GM13977 (cell line): ENCODE measurements at regions not wholly inside any gene's neighbourhood (a gene's known extent, or its start where the extent isn't known, plus 50 kb on each side); places are given as distances from the start of the nearest gene placed in this dataset.

Experiments used
- DNase-seq: peaks from one replicate; pipeline ENCODE4 v3.0.0; 2012; ENCODE audit warnings: low spot score
- in situ Hi-C: fragments of 300-500 bp; cut with MboI; formaldehyde crosslinking; loops from one replicate; pipeline ENCODE4 v1.12.0; 2022; ENCODE audit warnings: low sequenced_read_pairs, low pct_unique_long_range_greater_than_20kb, mixed read lengths, inconsistent platforms; ENCODE audit not compliant: unreplicated experiment
- TF ChIP-seq, protein P1 (sequence below): IDR thresholded peaks from 2 replicates; pipeline ENCODE4 v1.5.1; 2012; ENCODE audit warnings: mild to moderate bottlenecking, control low read depth; ENCODE audit not compliant: insufficient read depth; ENCODE audit errors: extremely low read depth, missing control alignments

DNA sequence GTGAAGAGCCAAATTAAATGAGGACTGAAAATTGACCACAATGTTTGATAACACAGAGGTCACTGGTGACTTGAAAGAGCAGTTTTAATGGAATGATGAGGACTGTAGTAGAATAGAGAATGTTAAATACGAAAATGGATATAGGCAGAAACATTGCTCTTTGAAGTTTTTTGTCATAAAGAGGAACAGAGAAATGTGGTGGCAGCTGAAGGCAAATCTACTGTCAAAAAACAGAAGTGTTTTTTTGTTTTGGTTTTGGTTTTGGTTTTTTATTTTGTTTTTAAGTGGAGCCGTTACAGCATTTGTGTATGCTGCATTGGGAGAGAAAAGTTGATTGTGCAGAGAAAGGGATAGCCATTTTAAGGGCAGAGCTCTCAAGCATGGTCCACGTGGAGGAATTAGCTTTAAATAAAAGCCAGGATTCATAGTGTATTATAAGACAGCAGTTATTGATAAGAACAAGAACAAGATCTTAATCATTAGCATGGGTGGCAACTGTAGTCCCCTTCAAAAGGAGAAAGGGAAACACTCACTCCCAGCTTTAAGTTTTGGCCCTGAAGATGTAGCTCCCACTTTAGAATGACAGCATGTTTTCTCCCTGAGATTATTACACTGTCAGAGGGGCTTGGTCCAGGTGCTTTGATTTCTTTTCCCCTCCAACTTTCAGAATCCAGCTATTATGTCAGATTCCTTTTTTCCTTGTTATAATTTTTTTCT, 156.7 kb upstream of the BET1 start:
- TF ChIP-seq, protein P1, sequence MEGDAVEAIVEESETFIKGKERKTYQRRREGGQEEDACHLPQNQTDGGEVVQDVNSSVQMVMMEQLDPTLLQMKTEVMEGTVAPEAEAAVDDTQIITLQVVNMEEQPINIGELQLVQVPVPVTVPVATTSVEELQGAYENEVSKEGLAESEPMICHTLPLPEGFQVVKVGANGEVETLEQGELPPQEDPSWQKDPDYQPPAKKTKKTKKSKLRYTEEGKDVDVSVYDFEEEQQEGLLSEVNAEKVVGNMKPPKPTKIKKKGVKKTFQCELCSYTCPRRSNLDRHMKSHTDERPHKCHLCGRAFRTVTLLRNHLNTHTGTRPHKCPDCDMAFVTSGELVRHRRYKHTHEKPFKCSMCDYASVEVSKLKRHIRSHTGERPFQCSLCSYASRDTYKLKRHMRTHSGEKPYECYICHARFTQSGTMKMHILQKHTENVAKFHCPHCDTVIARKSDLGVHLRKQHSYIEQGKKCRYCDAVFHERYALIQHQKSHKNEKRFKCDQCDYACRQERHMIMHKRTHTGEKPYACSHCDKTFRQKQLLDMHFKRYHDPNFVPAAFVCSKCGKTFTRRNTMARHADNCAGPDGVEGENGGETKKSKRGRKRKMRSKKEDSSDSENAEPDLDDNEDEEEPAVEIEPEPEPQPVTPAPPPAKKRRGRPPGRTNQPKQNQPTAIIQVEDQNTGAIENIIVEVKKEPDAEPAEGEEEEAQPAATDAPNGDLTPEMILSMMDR = no peak

DNA sequence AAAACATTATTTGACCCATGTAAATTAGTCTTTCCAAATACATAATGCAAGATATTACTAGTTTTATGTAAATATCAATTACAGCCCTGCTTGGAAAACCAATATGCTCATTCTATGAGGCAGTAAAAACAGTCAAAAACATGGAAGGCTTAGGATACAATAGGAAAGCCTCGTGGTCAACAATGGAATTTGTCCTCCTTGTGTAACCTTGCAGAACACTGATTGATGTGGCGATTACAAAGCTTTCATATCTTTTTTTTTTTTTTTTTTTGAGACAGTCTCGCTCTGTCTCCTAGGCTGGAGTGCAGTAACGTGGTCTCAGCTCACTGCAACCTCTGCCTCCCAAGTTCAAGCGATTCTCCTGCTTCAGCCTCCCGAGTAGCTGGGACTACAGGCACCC, 157.3 kb upstream of the BET1 start:
- in situ Hi-C loops = no loop called here
- DNase-seq = no peak
- TF ChIP-seq, protein P1 = no peak

More for the DNA sequence above, 156.7 kb upstream of the BET1 start:
- in situ Hi-C loops = no loop called here
- DNase-seq = peak; percentile 31

DNA sequence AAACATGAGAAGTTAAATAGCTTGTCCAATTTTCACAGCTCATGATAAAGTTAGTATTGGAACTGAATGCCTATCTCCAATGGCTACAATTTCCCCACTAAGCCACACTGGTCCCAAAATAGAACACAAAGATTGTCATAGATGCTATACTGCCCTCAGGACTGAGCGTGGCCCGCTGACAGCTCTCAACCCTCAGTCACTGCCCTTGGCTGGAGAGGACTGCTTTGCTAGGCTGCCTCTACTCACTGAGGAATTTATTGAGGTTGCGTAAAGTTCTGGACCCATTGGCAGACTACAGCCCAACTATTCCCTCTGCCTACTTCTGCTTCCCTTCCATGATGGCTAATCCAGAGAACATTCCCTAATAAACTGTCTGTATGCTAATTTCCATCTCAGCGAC, 165.5 kb upstream of the BET1 start:
- in situ Hi-C loops = no loop called here
- TF ChIP-seq, protein P1 = no peak
- no peak for DNase-seq

DNA sequence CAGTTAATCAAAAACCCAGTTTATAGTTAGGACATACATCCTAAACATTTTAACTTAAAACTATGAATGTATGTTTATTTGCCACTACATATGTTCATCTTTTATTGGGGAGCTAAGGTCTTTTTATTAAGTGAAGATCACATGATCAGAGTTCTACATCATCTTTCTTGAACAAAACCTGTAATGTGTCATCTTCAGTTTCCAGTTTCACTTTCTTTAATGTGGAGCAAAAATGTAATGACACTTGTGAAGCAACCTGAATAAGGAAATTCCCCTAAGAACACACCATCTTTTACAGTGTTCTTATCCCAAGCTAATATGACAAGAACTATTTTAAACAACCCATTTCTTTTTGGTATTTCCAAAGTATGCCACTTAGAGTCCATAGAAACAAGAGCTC, 166.7 kb upstream of the BET1 start:
- TF ChIP-seq, protein P1 = no peak
- in situ Hi-C loops = no loop called here
- no peak for DNase-seq

DNA sequence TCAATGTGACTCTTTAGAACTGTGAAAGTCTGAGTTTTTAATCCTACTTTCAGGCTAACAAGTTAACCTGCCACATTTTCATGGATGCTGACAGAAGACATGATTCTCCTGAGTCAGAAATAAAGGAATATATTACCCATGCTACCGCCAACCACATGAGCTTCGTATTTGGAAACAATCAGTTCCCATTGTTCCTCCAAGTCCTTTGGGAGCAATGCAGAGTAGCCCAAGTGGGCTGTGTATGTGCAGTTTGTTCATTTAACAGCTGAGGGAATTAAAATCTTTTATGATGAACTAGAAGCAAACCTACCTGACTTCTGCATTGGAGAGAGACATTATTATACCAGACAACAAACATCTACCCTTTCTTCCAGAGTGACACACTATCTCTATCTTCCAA, 169.3 kb upstream of the BET1 start:
- DNase-seq = no peak
- in situ Hi-C loops = no loop called here
- TF ChIP-seq, protein P1 = no peak

DNA sequence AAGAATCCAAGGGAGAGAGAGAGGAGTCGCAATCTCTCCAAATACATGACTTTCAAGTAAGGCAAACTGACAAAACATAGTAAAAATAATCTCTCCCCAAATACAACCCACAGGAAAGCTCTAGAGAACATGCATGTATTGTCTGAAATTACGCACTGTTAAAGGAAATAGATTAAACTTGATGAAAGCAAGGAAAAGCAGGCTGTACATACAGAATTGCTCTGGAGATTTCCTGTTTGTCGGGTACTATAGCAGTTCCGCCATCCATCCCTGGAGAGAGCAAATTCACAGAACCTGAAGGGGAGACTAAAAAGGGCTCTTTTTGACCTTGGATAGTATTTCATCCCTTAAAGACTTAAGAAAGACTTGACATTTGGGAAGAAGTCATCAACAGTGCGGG, 170.2 kb upstream of the BET1 start:
- TF ChIP-seq, protein P1 = no peak
- no peak for DNase-seq
- in situ Hi-C loops = no loop called here
